Lower lobe of right lung (tissue), 2 donors: ENCODE measurements at regions not wholly inside any gene's neighbourhood (a gene's known extent, or its start where the extent isn't known, plus 50 kb on each side); places are given as distances from the start of the nearest gene placed in this dataset.

Source experiments
- ATAC-seq, 2 donors: fragments of 200-7000 bp; cut with Tn5 transposase; one replicate each; pipeline ENCODE4 v1.9.1; 2020 to 2022; ENCODE audit warnings: mild to moderate bottlenecking in 2 of 2, moderate library complexity in 2 of 2
- DNase-seq: peaks from one replicate; pipeline ENCODE4 v3.0.0-alpha.2; 2020
- H3K27ac ChIP-seq: fragments of 200-600 bp; one replicate; pipeline ENCODE4 v1.8.0; 2022
- H3K27me3 ChIP-seq: fragments of 200-600 bp; one replicate; pipeline ENCODE4 v1.8.0; 2022; ENCODE audit warnings: low read depth
- H3K36me3 ChIP-seq: fragments of 200-600 bp; one replicate; pipeline ENCODE4 v1.8.0; 2022; ENCODE audit warnings: mild to moderate bottlenecking
- H3K4me1 ChIP-seq: fragments of 200-600 bp; one replicate; pipeline ENCODE4 v1.8.0; 2022
- H3K4me3 ChIP-seq: fragments of 200-600 bp; one replicate; pipeline ENCODE4 v1.8.0; 2022; ENCODE audit warnings: mild to moderate bottlenecking
- H3K9me3 ChIP-seq: fragments of 200-600 bp; one replicate; pipeline ENCODE4 v1.8.0; 2022
- intact Hi-C: fragments of 100-400 bp; cut with DNase I; formaldehyde crosslinking; loops from one replicate; pipeline ENCODE4 v1.11.0; 2022
- TF ChIP-seq, protein P1 (sequence below): fragments of 200-600 bp; IDR thresholded peaks from one replicate; pipeline ENCODE4 v1.8.0; 2022; ENCODE audit warnings: antibody characterized with exemption, mild to moderate bottlenecking
- donor health status: DM: no; HTN: yes; CAD: no; lungs with severe emphysema.

DNA sequence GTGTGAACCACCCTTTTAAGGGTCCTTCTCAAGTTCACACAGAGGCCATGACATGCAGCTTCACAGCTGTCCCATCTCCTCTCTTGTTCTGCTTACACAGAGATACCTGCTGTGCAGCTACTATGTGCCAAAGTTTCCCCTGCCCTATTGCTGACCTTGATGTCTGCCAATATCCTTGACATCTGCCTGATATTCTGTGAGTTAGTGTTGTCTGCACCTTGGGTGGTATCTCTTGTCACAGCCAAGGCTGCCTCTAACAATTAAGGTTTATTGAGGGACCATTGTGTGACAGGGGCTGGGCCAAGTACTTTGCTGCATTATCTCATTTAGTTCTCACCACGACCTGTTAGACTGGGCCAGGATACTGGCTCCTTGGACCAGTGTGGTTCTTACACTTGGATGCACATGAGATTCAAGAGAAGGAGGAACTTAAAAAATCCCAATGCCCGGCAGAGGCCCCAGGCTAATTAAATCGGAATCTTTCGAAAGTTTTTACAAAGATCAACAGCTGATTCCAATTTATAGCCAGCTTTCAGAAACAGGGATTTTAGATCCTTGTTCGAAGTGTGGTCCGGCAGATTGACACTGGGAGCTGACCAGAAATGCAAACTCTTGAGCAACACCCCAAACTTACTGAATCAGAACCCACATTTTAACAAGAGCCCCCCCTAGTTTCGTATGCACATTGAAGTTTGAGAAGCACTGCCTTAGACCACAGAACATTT is 178.6 kb downstream of the SATB1 start:
- Histone ChIP-seq H3K27me3 (no peaks in the 10 kb centered on the region), H3K27ac (no peak overlapping the region), H3K36me3 (no peaks in the 10 kb centered on the region), H3K9me3 (no peaks in the 10 kb centered on the region), H3K4me3 (no peak overlapping the region), H3K4me1 (no peaks in the 10 kb centered on the region)
- intact Hi-C loops, result no loop called here
- ATAC-seq (no peak), DNase-seq (no peak)
- TF ChIP-seq, protein P1, sequence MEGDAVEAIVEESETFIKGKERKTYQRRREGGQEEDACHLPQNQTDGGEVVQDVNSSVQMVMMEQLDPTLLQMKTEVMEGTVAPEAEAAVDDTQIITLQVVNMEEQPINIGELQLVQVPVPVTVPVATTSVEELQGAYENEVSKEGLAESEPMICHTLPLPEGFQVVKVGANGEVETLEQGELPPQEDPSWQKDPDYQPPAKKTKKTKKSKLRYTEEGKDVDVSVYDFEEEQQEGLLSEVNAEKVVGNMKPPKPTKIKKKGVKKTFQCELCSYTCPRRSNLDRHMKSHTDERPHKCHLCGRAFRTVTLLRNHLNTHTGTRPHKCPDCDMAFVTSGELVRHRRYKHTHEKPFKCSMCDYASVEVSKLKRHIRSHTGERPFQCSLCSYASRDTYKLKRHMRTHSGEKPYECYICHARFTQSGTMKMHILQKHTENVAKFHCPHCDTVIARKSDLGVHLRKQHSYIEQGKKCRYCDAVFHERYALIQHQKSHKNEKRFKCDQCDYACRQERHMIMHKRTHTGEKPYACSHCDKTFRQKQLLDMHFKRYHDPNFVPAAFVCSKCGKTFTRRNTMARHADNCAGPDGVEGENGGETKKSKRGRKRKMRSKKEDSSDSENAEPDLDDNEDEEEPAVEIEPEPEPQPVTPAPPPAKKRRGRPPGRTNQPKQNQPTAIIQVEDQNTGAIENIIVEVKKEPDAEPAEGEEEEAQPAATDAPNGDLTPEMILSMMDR, result no peak

DNA sequence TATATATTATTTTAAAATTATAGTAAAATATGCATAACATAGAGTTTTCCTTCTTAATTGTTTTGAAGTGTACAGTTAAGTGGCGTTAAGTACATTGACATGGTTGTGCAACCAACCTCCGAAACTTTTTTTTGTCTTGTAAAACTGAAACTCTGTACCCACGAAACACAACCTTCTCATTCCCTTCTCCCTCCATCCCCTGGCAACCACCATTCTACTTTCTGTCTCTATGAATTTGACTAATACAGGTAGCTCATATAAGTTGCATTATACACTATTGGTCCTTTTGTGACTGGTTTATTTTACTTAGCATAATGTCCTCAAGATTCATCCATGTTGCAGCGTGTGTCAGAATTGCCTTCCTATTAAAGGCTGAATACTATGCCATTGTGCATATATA is 179.4 kb downstream of the SATB1 start:
- ATAC-seq (no peak), DNase-seq (no peak)
- Histone ChIP-seq H3K27me3 (no peaks in the 10 kb centered on the region), H3K4me1 (no peaks in the 10 kb centered on the region), H3K36me3 (no peaks in the 10 kb centered on the region), H3K9me3 (no peaks in the 10 kb centered on the region), H3K27ac (no peak overlapping the region), H3K4me3 (no peak overlapping the region)
- intact Hi-C loops, result no loop called here
- TF ChIP-seq, protein P1, result no peak

DNA sequence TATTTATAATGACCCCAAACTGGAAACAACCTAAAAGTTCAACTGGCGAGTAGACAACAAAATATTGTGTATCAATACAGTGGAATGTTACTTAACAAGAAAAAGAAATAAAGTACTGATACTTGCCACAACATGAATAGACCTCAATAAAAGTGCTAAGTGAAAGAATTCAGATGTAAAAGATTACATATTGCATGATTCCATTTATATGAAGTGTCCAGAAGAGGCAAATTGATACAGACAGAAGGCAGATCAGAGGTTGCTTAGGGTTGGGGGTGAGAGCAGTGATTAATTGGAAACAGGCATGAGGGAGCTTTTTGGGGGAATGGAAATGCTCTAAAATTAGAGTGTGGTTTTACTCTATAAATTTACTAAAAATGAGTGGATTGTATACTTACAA is 183.3 kb downstream of the SATB1 start:
- Histone ChIP-seq H3K4me1 (no peaks in the 10 kb centered on the region), H3K36me3 (no peaks in the 10 kb centered on the region), H3K4me3 (no peak overlapping the region), H3K27ac (no peak overlapping the region), H3K27me3 (no peaks in the 10 kb centered on the region), H3K9me3 (no peaks in the 10 kb centered on the region)
- ATAC-seq (no peak), DNase-seq (no peak)
- TF ChIP-seq, protein P1, result no peak
- intact Hi-C loops, result no loop called here

DNA sequence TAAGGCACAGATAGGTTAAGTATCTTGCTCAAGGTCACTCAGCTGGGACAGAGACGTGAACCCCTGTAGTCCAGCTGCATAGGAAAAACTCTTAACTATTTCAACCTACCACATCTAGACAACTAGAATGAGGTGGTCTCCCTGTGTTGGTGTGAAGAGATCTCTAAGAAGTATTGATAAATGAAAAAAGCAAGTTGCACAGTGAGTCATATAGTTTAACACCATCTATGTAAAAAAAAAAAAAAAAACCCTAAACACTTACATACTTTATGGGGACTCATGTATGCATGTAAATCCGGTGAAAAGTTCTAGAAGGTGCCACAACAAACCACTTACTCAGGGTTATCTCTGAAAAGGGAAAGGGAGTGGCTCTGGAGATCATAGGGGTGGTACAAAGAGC is 185.5 kb downstream of the SATB1 start:
- ATAC-seq (no peak), DNase-seq (no peak)
- Histone ChIP-seq H3K27ac (no peak overlapping the region), H3K4me3 (no peak overlapping the region), H3K9me3 (no peaks in the 10 kb centered on the region), H3K36me3 (no peaks in the 10 kb centered on the region), H3K27me3 (no peaks in the 10 kb centered on the region), H3K4me1 (no peaks in the 10 kb centered on the region)
- intact Hi-C loops, result no loop called here
- TF ChIP-seq, protein P1, result no peak

DNA sequence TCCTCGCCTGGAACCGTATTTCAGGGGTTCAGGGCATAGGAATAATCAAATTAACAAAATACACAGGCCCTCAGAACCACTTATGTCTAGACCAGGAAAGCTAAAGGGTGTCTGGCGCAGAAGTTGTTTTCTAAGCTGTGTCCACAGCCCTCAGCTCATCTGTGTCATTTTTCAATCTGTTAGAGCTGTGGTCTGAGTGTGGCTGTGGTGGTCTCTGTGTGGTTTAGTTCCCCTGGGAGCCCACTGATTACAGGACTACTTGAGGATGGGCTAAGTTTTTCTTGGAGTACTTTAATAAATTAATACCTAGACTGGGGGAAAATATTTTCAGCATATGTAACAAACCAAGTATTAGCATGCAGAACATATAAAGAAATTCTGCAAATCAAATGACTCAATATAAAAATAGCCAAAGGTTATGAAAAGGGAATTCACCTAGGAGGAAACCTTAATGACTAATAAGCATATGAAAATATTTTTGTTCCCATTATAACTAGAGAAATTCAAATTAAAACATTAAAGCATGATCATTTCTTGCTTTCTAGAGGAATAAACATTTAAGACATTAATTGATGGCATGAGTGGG is 186.3 kb downstream of the SATB1 start:
- Histone ChIP-seq H3K27me3 (no peaks in the 10 kb centered on the region), H3K27ac (no peak overlapping the region), H3K9me3 (no peaks in the 10 kb centered on the region), H3K4me1 (no peaks in the 10 kb centered on the region), H3K4me3 (no peak overlapping the region), H3K36me3 (no peaks in the 10 kb centered on the region)
- DNase-seq (no peak), ATAC-seq (no peak)
- intact Hi-C loops, result no loop called here
- TF ChIP-seq, protein P1, result no peak
